Urinary bladder (tissue), 3 donors: ENCODE measurements at regions not wholly inside any gene's neighbourhood (a gene's known extent, or its start where the extent isn't known, plus 50 kb on each side); places are given as distances from the start of the nearest gene placed in this dataset.
"Not testable (repeated sequence)": the region's sequence is repeated elsewhere in the genome, so short reads cannot be mapped to it uniquely, and the experiment has no call there.

Experiments used
- DNase-seq: peaks from one replicate; pipeline ENCODE4 v3.0.0-alpha.2; 2015; ENCODE audit errors: extremely low spot score
- H3K27ac ChIP-seq: one replicate; pipeline ENCODE4 v1.5.1; 2013; ENCODE audit warnings: low read depth, mild to moderate bottlenecking, moderate library complexity
- H3K36me3 ChIP-seq: one replicate; pipeline ENCODE4 v1.6.1; 2013; ENCODE audit warnings: mild to moderate bottlenecking, moderate library complexity; ENCODE audit not compliant: insufficient read depth
- H3K4me1 ChIP-seq: one replicate; pipeline ENCODE4 v1.6.1; 2013; ENCODE audit warnings: mild to moderate bottlenecking, moderate library complexity; ENCODE audit not compliant: insufficient read depth
- H3K4me3 ChIP-seq: one replicate; pipeline ENCODE4 v1.5.1; 2013; ENCODE audit warnings: low read depth, low read length
- WGBS: extraction: QIAGEN DNeasy Blood & Tissue Kit; methylation state at CpG from one replicate; pipeline ENCODE4 v1.1.7; 2013; 5-methylcytosine and 5-hydroxymethylcytosine counted together
- donor health status: healthy with polysubstance abuse.
- donor health status: healthy.

DNA sequence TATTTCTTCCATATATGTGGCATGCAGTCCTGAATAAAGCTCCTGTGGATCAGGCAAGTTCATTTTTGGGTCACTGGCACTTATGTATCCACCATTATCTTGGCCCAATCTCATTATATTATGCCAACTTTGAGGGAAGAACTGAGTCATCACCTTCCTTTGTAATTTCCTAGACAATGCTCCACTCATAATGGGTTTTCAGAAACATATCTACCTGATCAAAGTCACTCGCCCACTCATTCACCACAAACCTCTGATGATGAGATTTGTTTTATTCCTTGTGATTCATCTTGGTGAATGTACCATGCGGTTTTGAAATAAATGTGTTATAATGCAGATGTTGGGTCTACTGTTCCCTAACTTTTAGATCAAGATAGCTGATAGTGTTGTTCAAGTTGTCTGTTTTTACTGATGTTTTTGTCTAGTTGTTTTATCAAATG lies 525.8 kb downstream of the KIF20B start:
- WGBS, result 83% methylated on average over 2 of the region's 2 CpGs
- no peak for DNase-seq
- Histone ChIP-seq H3K4me3 (no peak overlapping the region), H3K36me3 (no peaks in the 10 kb centered on the region), H3K4me1 (no peaks in the 10 kb centered on the region), H3K27ac (no peak overlapping the region)

DNA sequence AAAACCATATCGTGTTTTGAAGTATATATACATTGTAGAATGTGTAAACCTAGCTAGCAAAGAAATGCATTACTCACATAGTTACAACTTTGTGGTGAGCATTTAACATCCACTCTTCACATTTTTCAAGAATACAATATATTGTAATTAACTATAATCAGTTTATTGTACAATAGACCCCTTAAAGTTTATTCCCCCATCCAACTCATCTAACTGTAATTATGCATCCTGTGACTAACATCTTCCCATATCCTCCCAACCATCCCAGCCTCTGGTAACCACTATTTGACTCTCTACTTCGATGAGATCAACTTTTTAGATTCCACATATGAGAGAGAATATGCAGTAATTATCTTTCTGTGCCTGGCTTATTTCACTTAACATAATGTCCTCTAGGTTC lies 526.4 kb downstream of the KIF20B start:
- H3K36me3 ChIP-seq, result no peaks in the 10 kb centered on the region
- 91% methylated on average over 2 of the region's 2 CpGs for WGBS
- H3K27ac ChIP-seq, result no peak overlapping the region
- H3K4me1 ChIP-seq, result no peaks in the 10 kb centered on the region
- H3K4me3 ChIP-seq, result no peak overlapping the region
- no peak for DNase-seq

DNA sequence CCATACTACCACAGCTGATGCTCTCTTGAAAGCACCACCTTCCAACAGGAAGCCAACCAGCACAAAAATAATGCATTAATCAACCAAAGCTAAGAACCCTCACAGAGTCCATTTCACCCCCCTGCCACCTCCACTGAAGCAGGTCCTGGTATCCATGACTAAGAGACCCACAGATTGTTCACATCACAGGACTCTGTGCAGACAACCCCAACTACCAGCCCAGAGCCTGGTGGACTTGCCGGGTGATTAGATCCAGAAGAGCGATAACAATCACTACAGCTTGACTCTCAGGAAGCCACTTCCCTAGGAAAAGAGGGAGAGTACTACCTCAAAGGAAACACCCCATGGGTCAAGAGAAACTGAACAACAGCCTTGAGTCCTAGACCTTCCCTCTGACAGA lies 528.1 kb downstream of the KIF20B start:
- Histone ChIP-seq H3K4me1 (no peaks in the 10 kb centered on the region), H3K36me3 (no peaks in the 10 kb centered on the region), H3K4me3 (no peak overlapping the region), H3K27ac (no peak overlapping the region)
- no peak for DNase-seq
- WGBS, result 97% methylated on average over 2 of the region's 2 CpGs

DNA sequence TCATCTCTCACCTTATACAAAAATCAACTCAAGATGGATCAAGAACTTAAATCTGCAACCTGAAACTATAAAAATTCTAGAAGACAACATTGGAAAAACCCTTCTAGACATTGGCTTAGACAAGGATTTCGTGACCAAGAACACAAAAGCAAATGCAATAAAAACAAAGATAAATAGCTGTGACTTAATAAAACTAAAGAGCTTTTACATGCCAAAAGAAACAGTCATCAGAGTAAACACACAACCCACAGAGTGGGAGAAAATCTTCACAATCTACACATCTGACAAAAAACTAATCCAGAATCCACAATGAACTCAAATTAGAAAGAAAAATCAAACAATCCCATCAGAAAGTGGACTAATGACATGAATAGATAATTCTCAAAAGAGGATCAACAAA lies 532.4 kb downstream of the KIF20B start:
- 35% methylated on average over 1 of the region's 1 CpG for WGBS
- not testable (repeated sequence) for H3K36me3 ChIP-seq, H3K4me1 ChIP-seq, H3K4me3 ChIP-seq, DNase-seq, H3K27ac ChIP-seq

DNA sequence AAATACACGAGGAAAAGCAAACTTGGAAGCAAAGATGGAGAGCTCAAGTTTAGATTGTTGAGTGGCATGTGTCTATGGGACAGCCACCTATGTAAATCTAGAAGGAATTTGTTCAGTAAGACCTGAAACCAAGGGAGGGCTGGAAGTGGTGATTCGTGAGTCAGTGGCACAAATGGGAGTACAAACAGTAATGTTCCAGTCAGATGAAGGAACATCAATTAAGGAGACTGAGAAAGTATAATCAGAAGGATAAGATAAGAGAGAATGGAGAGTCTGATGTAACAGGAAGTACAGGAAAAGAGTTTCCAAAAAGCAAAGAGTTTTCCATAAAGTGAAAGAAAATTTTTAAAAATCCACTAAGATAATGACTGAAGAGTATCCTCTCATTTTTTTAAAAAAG lies 544.2 kb downstream of the KIF20B start:
- DNase-seq, result no peak
- Histone ChIP-seq H3K4me1 (no peaks in the 10 kb centered on the region), H3K4me3 (no peak overlapping the region), H3K27ac (no peak overlapping the region), H3K36me3 (no peaks in the 10 kb centered on the region)
- WGBS, result 75% methylated on average over 2 of the region's 2 CpGs

DNA sequence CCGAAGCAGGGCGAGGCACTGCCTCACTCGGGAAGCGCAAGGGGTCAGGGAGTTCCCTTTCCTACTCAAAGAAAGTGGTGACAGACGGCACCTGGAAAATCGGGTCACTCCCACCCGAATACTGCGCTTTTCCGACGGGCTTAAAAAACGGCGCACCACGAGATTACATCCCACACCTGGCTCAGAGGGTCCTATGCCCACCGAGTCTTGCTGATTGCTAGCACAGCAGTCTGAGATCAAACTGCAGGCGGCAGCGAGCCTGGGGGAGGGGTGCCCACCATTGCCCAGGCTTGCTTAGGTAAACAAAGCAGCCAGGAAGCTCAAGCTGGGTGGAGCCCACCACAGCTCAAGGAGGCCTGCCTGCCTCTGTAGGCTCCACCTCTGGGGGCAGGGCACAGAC lies 549.4 kb downstream of the KIF20B start:
- not testable (repeated sequence) for H3K4me3 ChIP-seq, H3K36me3 ChIP-seq, H3K27ac ChIP-seq, H3K4me1 ChIP-seq, DNase-seq
- 86% methylated on average over 16 of the region's 16 CpGs for WGBS

DNA sequence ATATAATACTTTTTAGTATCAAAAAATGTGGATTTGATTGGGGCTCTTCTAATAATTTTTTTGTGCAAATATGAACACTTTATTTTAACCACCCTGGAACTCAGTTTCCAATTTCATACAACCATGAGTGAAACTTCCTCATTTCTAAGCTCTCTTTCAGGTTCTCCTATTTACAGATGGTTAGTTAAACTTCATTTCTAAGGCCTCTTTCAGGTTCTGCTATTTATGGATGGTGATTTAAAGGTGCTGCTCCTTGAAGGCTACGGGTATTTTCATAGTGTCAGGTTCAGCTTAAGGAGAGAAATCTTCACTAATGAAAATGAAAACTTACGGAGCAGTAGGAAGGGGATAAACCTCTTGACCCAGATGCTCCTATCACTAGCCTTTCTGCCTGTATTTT lies 568.3 kb downstream of the KIF20B start:
- Histone ChIP-seq H3K4me3 (no peak overlapping the region), H3K36me3 (no peaks in the 10 kb centered on the region)
- WGBS, result 84% methylated on average over 2 of the region's 2 CpGs

DNA sequence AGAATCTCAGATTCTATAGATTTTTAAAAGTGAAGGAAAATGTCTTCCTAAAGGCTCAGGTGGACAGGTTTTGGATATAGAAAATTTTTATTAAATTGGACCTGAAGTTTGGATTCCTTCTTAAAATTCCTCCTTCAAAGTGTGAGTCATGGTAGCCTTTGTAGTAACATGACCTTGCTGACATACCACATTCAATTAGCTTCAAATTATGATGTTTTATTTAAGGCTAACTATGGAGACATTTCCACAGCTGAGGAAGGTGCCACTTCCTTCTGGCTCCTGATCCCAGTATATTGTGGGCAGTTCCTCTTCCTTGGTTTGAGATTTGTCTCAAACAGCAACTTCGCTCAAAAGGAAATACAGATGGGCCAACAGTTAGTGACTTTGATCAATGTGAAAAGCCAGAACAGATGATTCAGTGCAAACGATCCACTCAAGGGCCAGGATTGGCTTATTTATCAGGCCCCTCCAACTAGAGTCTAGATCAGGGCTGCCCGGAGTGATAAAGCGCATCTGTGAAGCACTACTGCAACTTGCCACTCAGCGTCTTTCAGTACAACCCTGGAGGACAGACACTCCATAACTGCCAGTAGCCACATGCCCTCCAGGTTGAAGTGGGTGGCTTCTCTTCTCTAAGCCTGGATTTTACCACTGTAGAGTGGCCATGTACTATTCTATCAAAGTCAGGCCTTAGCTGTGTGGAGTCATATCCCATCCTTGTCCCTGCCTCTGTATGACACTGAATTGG lies 573.5 kb downstream of the KIF20B start:
- no peaks in the 10 kb centered on the region for H3K4me1 ChIP-seq
- H3K4me3 ChIP-seq, result no peak overlapping the region
- no peaks in the 10 kb centered on the region for H3K36me3 ChIP-seq
- no peak overlapping the region for H3K27ac ChIP-seq
- no peak for DNase-seq
- whole genome bisulfite sequencing, result 88% methylated on average over 5 of the region's 5 CpGs

More for the DNA sequence above, 568.3 kb downstream of the KIF20B start:
- Histone ChIP-seq H3K27ac (no peak overlapping the region), H3K4me1 (no peaks in the 10 kb centered on the region)
- DNase-seq, result no peak

DNA sequence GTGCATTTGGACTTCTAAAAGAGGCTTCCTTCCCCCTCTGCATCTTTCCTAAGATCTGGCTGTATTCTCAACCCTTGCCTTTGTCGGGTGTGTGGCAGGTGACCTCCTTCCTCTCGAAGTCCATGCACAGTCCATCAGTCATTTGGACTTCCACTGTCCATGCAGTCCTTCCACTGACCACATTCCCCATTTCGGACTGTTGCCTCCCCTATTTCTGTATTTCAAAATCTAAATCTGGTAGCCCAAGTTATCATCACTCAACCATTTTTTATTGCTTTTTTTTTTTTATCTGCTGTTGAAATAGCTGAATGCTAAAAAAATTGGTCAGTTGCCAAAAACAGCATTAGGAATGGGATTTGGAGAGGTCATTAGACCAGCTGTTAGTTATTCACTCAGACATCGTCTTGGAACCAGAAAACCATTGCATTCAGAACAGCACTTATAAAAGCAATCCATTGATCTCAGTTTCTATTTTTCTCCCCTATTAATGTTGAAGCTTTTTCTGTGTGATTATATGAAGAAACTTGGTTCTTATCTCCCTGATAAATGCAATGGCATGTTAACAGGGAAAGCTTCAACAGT lies 575.6 kb downstream of the KIF20B start:
- H3K4me1 ChIP-seq, result no peaks in the 10 kb centered on the region
- no peak for DNase-seq
- no peak overlapping the region for H3K27ac ChIP-seq
- no peaks in the 10 kb centered on the region for H3K36me3 ChIP-seq
- 32% methylated on average over 4 of the region's 4 CpGs for WGBS
- H3K4me3 ChIP-seq, result no peak overlapping the region

DNA sequence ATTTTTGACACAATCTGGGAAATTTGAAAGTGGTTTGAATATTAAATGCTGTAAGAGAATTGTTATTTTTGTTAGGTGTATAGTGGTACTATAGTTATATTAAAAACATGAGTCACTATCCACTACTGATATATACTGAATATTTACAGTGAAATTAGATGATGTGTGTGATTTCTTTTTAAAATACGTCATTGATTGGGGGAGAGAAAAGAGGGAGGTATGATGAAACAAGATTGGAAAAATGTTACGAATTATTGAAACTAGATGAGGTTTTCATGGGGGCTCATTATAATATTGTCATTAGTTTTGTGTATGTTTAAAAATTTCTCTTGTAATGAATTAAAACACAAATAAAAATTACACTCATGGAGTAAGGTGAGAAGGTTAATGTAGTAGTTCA lies 571.4 kb downstream of the HTR7 start:
- no peak for DNase-seq
- 96% methylated on average over 2 of the region's 2 CpGs for WGBS
- Histone ChIP-seq H3K36me3 (no peaks in the 10 kb centered on the region), H3K27ac (no peak overlapping the region), H3K4me3 (no peak overlapping the region), H3K4me1 (no peaks in the 10 kb centered on the region)

DNA sequence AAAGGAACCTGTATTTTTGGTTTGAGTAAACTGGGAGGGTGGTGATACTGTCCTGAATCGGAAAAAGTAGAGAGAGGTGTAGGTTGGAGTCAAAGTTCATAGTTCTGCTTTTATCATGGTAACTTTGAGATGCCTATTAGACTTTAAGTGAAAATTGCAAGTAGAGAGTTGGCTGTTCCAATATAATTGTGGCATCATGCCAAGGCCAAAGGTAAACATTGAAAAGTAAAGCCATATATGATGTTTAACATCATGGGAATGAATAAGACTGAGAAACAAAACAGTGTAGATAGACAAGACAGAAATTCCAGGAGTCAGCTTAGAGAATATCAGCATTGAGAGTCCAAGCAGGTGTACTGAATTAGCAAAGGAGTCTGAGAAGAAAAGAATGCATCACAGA lies 570.9 kb downstream of the HTR7 start:
- H3K4me1 ChIP-seq, result no peaks in the 10 kb centered on the region
- H3K36me3 ChIP-seq, result no peaks in the 10 kb centered on the region
- 97% methylated on average over 1 of the region's 1 CpG for whole genome bisulfite sequencing
- no peak overlapping the region for H3K27ac ChIP-seq
- no peak for DNase-seq
- H3K4me3 ChIP-seq, result no peak overlapping the region

DNA sequence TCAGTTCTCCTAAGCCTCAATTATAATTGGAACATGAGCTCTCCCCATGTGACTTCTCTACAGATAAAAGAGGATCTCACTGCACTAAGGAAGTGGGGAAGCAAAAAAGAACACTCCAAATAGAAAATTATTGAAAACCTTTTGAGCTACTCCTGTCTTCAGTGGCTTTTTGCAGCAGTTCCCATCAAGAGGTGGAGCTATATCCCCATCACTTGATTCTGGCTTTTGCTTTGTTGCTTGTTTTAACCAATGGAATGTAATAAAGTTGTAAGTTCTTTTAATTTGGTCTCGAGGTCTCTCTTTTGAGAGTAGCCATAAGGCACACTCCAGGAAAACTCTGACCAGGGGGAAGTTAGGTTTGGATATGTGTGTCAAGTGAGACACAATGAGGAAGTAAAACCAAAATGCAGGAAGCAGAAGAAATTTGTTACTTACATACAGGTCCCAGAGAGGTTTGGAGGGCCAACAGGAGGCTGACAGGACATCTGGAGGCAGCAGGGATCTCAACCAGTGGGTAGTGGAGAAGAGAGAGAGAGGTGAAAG lies 569.4 kb downstream of the HTR7 start:
- Histone ChIP-seq H3K4me1 (no peaks in the 10 kb centered on the region), H3K4me3 (no peak overlapping the region), H3K36me3 (no peaks in the 10 kb centered on the region), H3K27ac (no peak overlapping the region)
- WGBS, result 31% methylated on average over 1 of the region's 1 CpG
- DNase-seq, result no peak

DNA sequence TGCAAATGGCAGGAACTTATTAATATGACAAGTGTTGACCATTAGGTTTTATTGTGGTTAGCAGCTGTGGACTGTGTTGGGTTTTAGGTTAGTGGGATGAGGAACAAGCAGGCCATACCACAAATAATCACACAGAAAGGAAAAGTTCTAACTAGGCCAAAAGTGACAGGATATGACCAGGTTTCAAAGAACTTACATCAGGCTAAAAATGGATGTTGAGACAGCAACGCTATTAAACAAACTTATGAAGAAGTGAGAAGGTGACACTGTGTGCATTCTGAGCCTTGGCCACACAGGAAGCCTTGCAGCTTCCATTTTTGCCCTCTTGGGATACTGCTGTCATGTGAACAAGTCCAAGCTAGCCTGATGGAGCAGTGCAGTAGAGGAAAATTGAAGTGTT lies 568.8 kb downstream of the HTR7 start:
- Histone ChIP-seq H3K36me3 (no peaks in the 10 kb centered on the region), H3K4me3 (no peak overlapping the region), H3K4me1 (no peaks in the 10 kb centered on the region), H3K27ac (no peak overlapping the region)
- WGBS, result 77% methylated on average over 1 of the region's 1 CpG
- no peak for DNase-seq

DNA sequence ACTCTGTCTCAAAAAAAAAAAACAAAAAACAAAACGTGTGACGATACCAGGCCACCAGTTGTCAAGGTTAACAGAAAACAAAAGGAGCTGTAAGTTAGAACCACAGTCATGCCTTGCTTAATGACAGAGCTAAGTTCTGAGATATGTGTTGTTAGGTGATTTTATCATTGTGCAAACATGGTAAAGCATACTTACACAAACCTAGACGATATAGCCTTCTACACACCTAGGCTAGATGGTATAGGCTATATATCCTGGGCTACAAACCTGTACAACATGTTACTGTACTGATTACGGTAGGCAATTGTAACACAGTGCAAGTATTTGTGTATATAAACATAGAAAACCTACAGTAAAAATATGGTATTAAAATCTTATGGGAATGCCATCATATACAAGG lies 564.2 kb downstream of the HTR7 start:
- DNase-seq, result no peak
- no peaks in the 10 kb centered on the region for H3K36me3 ChIP-seq
- no peak overlapping the region for H3K27ac ChIP-seq
- WGBS, result 78% methylated on average over 4 of the region's 4 CpGs
- no peak overlapping the region for H3K4me3 ChIP-seq
- H3K4me1 ChIP-seq, result no peaks in the 10 kb centered on the region
